A549 (cell line): ENCODE measurements at regions not wholly inside any gene's neighbourhood (a gene's known extent, or its start where the extent isn't known, plus 50 kb on each side); places are given as distances from the start of the nearest gene placed in this dataset.

Experiments
- ATAC-seq, 2 experiments: fragments of 200-7000 bp in 1 of 2; fragments of >200 bp in 1 of 2; cut with Nextera tagmentation in 1 of 2; cut with Tn5 transposase in 1 of 2; 3 replicates each; pipeline versions ENCODE4 v1.8.0 to v1.9.1; 2018 to 2020; ENCODE audit warnings: mild to moderate bottlenecking in 1 of 2, moderate library complexity in 1 of 2
- CTCF ChIA-PET: fragments of 300-600 bp; sonication (Branson Sonifier 250); formaldehyde crosslinking; extraction: SDS; loops from one replicate; lab custom pipeline; 2021; ENCODE audit warnings: antibody characterized with exemption, inconsistent platforms; lab: Yijun Ruan, JAX
- POLR2A ChIA-PET: fragments of 350-600 bp; formaldehyde crosslinking; extraction: SDS; loops from one replicate; lab custom pipeline; 2021; ENCODE audit warnings: antibody characterized with exemption, inconsistent platforms; lab: Yijun Ruan, JAX
- DNase-seq, 2 experiments: peaks; one replicate each; pipeline versions ENCODE4 v3.0.0 to v3.0.0-alpha.2; 2011 to 2016; ENCODE audit warnings: low read depth in 1 of 2, low spot score in 1 of 2
- FAIRE-seq: peaks from 2 replicates; lab custom pipeline; 2011; peaks lifted over from hg19 to GRCh38; lab: Jason Lieb, UNC
- H3K27ac ChIP-seq, 2 experiments: fragments of >200 bp; sonication (Bioruptor Twin); formaldehyde crosslinking; 3 replicates each; pipeline ENCODE4 v1.5.1; 2016 to 2017
- H3K4me1 ChIP-seq: fragments of >200 bp; sonication (Bioruptor Twin); formaldehyde crosslinking; 3 replicates; pipeline ENCODE4 v1.6.1; 2016
- H3K4me2 ChIP-seq: fragments of >200 bp; sonication (Bioruptor Twin); formaldehyde crosslinking; 3 replicates; pipeline ENCODE4 v1.6.1; 2016
- H3K4me3 ChIP-seq: fragments of >200 bp; sonication (Bioruptor Twin); formaldehyde crosslinking; 3 replicates; pipeline ENCODE4 v1.5.1; 2016
- H3K9me3 ChIP-seq: fragments of >200 bp; sonication (Bioruptor Twin); formaldehyde crosslinking; 3 replicates; pipeline ENCODE4 v1.6.1; 2016
- BHLHE40 ChIP-seq: IDR thresholded peaks from 2 replicates; pipeline ENCODE4 v1.6.1; 2012; ENCODE audit warnings: low read depth, low read length, inconsistent platforms
- CBX2 ChIP-seq: fragments of 200-600 bp; sonication (generic); IDR thresholded peaks from 2 replicates; pipeline ENCODE4 v1.6.1; 2016; ENCODE audit warnings: low read depth, mild to moderate bottlenecking, borderline replicate concordance
- CBX8 ChIP-seq: fragments of 200-600 bp; sonication (generic); IDR thresholded peaks from 2 replicates; pipeline ENCODE4 v1.6.1; 2016
- CEBPB ChIP-seq, 2 experiments: fragments of >200 bp in 1 of 2; sonication (Bioruptor Twin) in 1 of 2; formaldehyde crosslinking in 1 of 2; IDR thresholded peaks; 2 replicates each; pipeline ENCODE4 v1.6.1; 2012 to 2016
- EHF ChIP-seq: fragments of 250-450 bp; sonication (Bioruptor Pico); IDR thresholded peaks from 2 replicates; pipeline ENCODE4 v1.5.0; 2020; ENCODE audit warnings: mild to moderate bottlenecking
- HES2 ChIP-seq: fragments of >200 bp; sonication (Bioruptor Twin); formaldehyde crosslinking; IDR thresholded peaks from 2 replicates; pipeline ENCODE4 v1.6.1; 2016
- JUN ChIP-seq, 2 experiments: fragments of >200 bp; sonication (Bioruptor Twin); formaldehyde crosslinking; IDR thresholded peaks; 2 replicates in 1 of 2; 3 replicates in 1 of 2; pipeline ENCODE4 v1.6.1; 2016 to 2017
- JUNB ChIP-seq: fragments of >200 bp; sonication (Bioruptor Twin); formaldehyde crosslinking; IDR thresholded peaks from 2 replicates; pipeline ENCODE4 v1.6.1; 2016
- MAZ ChIP-seq: fragments of 150-350 bp; IDR thresholded peaks from 2 replicates; pipeline ENCODE4 v1.6.1; 2014; ENCODE audit warnings: antibody characterized with exemption, low read depth, low read length, borderline replicate concordance
- NPAS2 ChIP-seq: fragments of 250-450 bp; sonication (Bioruptor Pico); IDR thresholded peaks from 2 replicates; pipeline ENCODE4 v1.8.0; 2022; ENCODE audit warnings: mild to moderate bottlenecking, moderate library complexity, borderline replicate concordance
- PBX3 ChIP-seq: IDR thresholded peaks from 2 replicates; pipeline ENCODE4 v1.6.1; 2012
- POLR2A ChIP-seq: IDR thresholded peaks from 2 replicates; pipeline ENCODE4 v1.6.1; 2012; ENCODE audit warnings: mild to moderate bottlenecking, low read length
- RAD21 ChIP-seq, 2 experiments: fragments of >200 bp in 1 of 2; sonication (Bioruptor Twin) in 1 of 2; formaldehyde crosslinking in 1 of 2; IDR thresholded peaks in 1 of 2; conservative IDR thresholded peaks in 1 of 2; 2 replicates in 1 of 2; 3 replicates in 1 of 2; pipeline ENCODE4 v1.6.1; 2012 to 2018; ENCODE audit warnings: inconsistent platforms in 1 of 2
- REST ChIP-seq: fragments of 200-600 bp; sonication (generic); IDR thresholded peaks from 2 replicates; pipeline ENCODE4 v1.6.1; 2016; ENCODE audit warnings: antibody characterized with exemption, mild to moderate bottlenecking, moderate library complexity
- SREBF2 ChIP-seq: fragments of 450-650 bp; IDR thresholded peaks from 2 replicates; pipeline ENCODE4 v1.6.1; 2014; ENCODE audit warnings: mild to moderate bottlenecking, moderate library complexity
- TP53 ChIP-seq: fragments of 250-450 bp; sonication (Bioruptor Pico); IDR thresholded peaks from 2 replicates; pipeline ENCODE4 v1.5.0; 2021; ENCODE audit warnings: mild to moderate bottlenecking, moderate library complexity
- ZFP36 ChIP-seq: fragments of 450-650 bp; IDR thresholded peaks from 2 replicates; pipeline ENCODE4 v1.6.1; 2014; ENCODE audit warnings: borderline replicate concordance; ENCODE audit not compliant: partially characterized antibody
- ZNF302 ChIP-seq: fragments of 250-450 bp; sonication (Bioruptor Pico); IDR thresholded peaks from 2 replicates; pipeline ENCODE4 v1.9.0; 2021; ENCODE audit warnings: inconsistent platforms, mild to moderate bottlenecking, moderate library complexity
- WGBS: methylation state at CpG from one replicate; pipeline ENCODE4 v1.1.6; 2017; ENCODE audit errors: missing lambda C conversion rate; 5-methylcytosine and 5-hydroxymethylcytosine counted together
- TF ChIP-seq, protein P1 (sequence below): fragments of 250-450 bp; sonication (Bioruptor Pico); IDR thresholded peaks from 2 replicates; pipeline ENCODE4 v1.5.0; 2021; ENCODE audit warnings: mild to moderate bottlenecking, moderate library complexity, borderline replicate concordance

DNA sequence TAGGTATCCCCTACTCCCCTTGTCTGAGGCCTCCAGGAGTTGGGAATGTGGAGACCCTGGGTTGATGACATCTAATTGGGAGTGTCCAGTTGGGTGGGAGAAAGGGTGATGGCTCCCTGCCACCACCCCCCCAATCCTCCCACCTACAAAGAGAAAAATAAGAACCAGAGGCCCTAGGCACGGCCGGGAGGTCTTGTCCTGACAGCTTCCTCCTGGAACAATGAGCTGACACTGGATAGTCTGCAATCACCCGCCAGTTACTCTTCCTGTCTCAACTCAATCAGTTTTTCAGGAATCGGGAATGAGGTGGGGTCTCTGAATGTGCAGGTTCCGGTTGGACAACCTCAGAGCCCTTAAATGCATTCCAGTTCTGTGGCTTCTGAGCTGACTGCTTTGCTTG is 129.9 kb upstream of the MRPS22 start:
- Histone ChIP-seq H3K4me3 (no peak overlapping the region), H3K9me3 (peaks cover 6% of the 10 kb centered on the region; the same call in 1 of the 3 replicates), H3K4me1 (no peaks in the 10 kb centered on the region), H3K27ac (no peak overlapping the region), H3K4me2 (no peak overlapping the region)
- FAIRE-seq (no peak), ATAC-seq (no peak), DNase-seq (no peak)
- TF ChIP-seq ZFP36 (no peak), SREBF2 (no peak), EHF (CRISPR knock-in tag) (no peak), CEBPB (IDR thresholded peaks at IDR 0.05) (no peak), HES2 (no peak)
- TF ChIP-seq, protein P1, sequence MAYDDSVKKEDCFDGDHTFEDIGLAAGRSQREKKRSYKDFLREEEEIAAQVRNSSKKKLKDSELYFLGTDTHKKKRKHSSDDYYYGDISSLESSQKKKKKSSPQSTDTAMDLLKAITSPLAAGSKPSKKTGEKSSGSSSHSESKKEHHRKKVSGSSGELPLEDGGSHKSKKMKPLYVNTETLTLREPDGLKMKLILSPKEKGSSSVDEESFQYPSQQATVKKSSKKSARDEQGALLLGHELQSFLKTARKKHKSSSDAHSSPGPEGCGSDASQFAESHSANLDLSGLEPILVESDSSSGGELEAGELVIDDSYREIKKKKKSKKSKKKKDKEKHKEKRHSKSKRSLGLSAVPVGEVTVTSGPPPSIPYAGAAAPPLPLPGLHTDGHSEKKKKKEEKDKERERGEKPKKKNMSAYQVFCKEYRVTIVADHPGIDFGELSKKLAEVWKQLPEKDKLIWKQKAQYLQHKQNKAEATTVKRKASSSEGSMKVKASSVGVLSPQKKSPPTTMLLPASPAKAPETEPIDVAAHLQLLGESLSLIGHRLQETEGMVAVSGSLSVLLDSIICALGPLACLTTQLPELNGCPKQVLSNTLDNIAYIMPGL: no peak
- CTCF ChIA-PET: no interaction called here
- POLR2A ChIA-PET: no interaction called here
- 35% methylated on average over 5 of the region's 5 CpGs for WGBS

GRCh38 chr3:139216958-139217357 is 126.9 kb upstream of the MRPS22 start:
- CTCF ChIA-PET: no interaction called here
- POLR2A ChIA-PET: no interaction called here
- ATAC-seq (no peak), DNase-seq (no peak), FAIRE-seq (no peak)
- H3K4me2 ChIP-seq: no peak overlapping the region
- no peak overlapping the region for H3K4me3 ChIP-seq
- no peak overlapping the region for H3K27ac ChIP-seq
- H3K4me1 ChIP-seq: no peaks in the 10 kb centered on the region
- H3K9me3 ChIP-seq: no peaks in the 10 kb centered on the region; the same call in 2 of the 3 replicates
- TF ChIP-seq BHLHE40: no peak
- TF ChIP-seq PBX3: no peak
- TF ChIP-seq CBX2: no peak
- TF ChIP-seq REST: no peak
- TF ChIP-seq JUN (IDR thresholded peaks at IDR 0.05): no peak
- TF ChIP-seq, protein P1: no peak
- TF ChIP-seq JUNB: no peak
- no peak for TF ChIP-seq ZNF302 (CRISPR knock-in tag)
- TF ChIP-seq TP53 (CRISPR knock-in tag): no peak
- no peak for TF ChIP-seq CBX8
- TF ChIP-seq NPAS2 (CRISPR knock-in tag): no peak
- TF ChIP-seq RAD21 (conservative IDR thresholded peaks at IDR 0.05 in 1 of 2, IDR thresholded peaks at IDR 0.05 in 1 of 2): no peak
- TF ChIP-seq POLR2A: no peak
- no peak for TF ChIP-seq MAZ
